Keratinocyte (primary cell): ENCODE measurements at regions not wholly inside any gene's neighbourhood (a gene's known extent, or its start where the extent isn't known, plus 50 kb on each side); places are given as distances from the start of the nearest gene placed in this dataset.

Experiments used
- CTCF ChIP-seq, 3 experiments: IDR thresholded peaks in 1 of 3; conservative IDR thresholded peaks in 1 of 3; optimal IDR thresholded peaks in 1 of 3; 2 replicates in 2 of 3; 3 replicates in 1 of 3; pipeline versions ENCODE3 to v1.5.1; 2011; ENCODE audit warnings: low read length in 3 of 3, mild to moderate bottlenecking in 3 of 3, moderate library complexity in 2 of 3, control low read depth in 1 of 3, inconsistent platforms in 1 of 3; ENCODE audit not compliant: insufficient read depth in 2 of 3; ENCODE audit errors: extremely low read depth in 1 of 3
- EZH2 ChIP-seq: IDR thresholded peaks from one replicate; pipeline ENCODE4 v1.6.1; 2012; ENCODE audit warnings: inconsistent platforms, mild to moderate bottlenecking, low read length, moderate library complexity

GRCh38 chr14:66135831-66136230, 350.3 kb upstream of the CCDC196 start:
- TF ChIP-seq CTCF (optimal IDR thresholded peaks at IDR 0.05 in 1 of 3, IDR thresholded peaks at IDR 0.05 in 1 of 3, conservative IDR thresholded peaks at IDR 0.05 in 1 of 3; ENCODE audit: extremely low read depth in 1 of 3, insufficient read depth in 2 of 3, low read length in 3 of 3): no peak
- TF ChIP-seq EZH2: no peak
